ENCODE measurements at regions not wholly inside any gene's neighbourhood (a gene's known extent, or its start where the extent isn't known, plus 50 kb on each side); places are given as distances from the start of the nearest gene placed in this dataset.
A peak's percentile ranks its signal among the peaks of the same experiment; 100 is the strongest.
"Not testable (repeated sequence)": the region's sequence is repeated elsewhere in the genome, so short reads cannot be mapped to it uniquely, and the experiment has no call there.

DNA sequence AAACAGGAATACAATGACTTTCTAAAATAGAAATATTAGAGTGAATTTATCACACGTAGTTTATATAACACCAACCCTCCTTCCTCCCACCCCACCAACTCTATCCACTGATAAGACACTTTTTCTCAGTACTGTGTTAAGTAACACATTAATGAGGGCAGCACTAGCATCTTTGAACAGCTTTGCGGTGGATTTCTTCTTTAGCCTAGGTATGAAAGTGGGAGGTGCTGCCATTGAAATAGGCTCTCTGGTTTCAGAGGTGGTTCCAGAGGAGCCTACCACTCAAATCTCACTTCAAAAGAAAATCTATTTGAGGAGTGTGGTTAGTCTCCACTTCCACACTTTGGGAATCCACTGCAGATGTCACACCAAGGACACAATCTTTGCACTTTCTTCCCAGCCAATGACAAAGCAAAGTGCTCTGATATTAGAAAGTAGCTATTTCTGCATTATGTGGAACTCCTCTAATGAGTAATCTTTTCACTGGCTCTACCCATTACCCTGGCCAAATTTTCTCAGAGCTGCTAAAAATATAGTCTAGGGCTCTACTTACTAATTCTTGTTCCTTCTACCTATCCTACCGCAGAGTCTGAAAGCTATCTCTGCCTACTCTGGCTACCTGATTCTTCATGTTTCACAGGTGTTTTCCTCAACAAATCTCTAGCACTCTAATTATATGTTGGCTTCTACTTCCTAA is 1667.8 kb downstream of the MRPL39 start:
- DNase-seq = no peak

DNA sequence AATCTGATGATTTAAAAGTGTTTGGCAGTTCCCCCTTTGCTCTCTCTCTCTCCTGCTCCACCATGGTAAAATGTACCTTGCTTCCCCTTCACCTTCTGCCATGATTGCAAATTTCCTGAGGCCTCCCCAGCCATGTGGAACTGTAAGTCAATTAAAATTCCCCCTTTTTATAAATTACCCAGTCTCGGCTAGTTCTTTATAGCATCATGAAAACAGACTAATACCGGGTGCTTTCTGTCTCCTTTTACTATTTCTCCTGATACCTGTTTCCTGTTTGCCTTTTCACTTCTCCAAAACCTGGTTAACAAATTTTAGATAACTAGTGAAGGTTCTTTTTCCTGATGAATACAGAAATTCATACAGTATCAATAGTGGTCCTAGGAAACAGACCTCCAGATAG is 1670.3 kb downstream of the MRPL39 start:
- DNase-seq = no peak

DNA sequence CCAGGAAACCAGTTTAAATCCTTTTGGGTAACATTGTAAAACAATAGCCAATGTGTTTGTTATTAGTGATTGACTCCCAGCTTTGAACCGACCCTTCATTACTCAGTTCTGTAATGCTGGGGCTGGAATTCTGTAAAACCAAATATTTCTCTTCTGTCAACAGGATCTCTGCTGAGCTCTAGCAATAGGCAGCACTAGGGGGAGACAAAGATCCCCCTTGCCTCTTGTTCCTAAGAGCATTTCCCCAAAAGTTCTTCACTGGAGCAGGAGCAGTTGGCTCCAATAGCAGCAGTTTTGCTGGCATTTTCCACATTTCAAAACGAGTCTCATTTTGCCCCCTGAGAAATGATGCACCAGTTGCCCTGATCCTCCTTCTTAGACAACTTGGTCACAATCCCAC is 1671.1 kb downstream of the MRPL39 start:
- no peak for DNase-seq

DNA sequence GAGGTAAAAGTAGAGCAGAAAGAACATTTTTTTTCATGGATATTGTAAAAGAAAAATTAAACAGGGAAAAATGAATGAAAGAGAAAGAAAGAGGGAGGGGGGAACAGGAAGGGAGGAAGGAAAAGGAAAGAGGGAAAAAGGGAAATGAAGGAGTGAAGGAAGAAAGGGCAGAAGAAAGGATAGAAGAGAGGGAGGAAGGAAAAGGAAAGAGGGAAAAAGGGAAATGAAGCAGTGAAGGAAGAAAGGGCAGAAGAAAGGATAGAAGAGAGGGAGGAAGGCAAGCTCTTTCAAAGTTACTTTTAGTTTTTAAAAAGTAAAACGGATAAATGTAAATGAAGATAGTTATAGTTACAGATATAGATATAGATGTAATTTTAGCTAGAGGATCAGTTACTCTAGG is 1676.7 kb downstream of the MRPL39 start:
- no peak for DNase-seq

DNA sequence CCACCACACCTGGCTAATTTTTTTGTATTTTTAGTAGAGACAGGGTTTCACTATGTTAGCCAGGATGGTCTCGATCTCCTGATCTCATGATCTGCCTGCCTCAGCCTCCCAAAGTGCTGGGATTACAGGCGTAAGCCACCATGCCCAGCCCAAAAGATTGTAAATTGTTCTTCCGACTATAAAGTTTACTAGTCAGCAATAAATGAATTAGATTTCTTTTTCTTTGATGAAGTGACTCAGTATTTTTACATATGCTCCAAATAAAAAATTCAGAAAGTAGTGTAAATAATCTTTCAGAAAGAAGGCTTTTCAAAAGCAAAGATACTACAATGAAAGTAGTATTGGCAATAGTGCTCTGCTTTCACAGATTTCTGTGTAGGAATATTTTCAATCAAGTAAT is 1680.9 kb downstream of the MRPL39 start:
- not testable (repeated sequence) for DNase-seq

DNA sequence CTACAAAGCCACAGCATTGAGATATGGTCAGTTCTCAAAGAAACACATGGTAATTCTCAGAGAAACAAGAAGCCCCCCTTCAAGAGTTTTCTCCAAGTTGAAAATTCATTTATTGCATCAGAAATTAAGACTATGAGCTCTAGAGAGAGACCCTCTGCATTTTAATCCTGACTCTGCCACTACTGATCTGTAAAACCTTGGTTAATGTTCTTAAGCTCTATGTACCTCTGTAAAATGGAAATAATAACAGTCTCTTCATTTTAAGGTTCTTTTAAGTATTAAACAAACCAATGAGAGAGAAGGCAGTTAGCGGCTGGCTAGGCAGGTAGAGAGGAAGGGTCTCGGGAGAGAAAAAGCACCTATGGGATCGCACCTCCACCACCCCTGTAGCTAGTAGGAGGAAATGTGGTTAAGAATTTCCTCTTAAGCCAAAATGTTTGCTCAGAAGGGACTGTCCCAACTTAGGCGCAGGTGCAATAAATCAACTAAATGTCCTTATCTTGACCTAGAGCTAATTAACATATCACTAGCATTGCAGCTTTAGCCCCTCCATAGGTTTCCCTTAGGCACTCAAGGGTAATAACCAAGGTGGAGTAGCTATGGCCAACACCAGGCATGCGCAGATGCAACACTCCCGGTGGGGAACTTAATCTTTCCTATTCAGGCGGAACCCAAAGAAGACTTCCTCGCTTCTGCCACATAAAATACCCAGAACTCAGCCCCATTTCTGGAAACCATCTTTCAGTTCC is 1685.4 kb downstream of the MRPL39 start:
- DNase-seq = peak; percentile 1

DNA sequence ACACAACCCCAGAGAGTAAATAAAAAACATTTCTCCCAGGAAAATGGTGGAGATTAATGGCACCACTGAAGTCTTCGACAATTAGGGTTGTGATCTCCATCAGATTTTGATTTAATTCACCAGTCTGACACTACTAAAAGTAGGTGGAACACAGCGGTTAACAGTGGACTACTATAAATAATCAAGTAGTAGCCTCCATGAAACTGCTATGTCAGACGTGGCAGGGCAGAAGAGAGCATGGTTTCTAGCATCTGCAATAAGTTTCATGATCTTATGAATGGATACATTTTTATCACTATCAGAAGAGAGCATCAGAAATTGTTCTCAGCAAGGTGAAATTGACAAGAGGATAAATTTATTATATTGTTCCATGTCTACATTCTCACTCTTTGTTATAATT is 1706.6 kb downstream of the MRPL39 start:
- DNase-seq = no peak

DNA sequence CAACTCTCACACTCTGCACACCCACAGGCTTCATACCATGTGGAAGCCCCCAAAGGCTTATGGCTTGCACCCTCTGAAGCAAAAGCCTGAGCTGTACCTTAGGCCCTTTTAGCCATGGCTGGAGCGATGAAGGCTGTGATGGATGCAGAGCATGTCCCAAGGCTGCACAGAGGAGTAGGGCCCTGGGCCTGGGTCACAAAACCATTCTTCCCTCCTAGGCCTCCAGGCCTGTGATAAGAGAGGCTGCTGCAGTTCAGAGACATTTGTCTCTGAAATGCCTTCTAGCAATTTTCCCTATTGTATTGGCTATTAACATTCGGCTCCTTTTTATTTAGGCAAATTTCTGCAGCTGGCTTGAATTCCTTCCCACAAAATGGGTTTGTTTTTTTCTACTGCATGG is 1707.7 kb downstream of the MRPL39 start:
- DNase-seq = no peak

DNA sequence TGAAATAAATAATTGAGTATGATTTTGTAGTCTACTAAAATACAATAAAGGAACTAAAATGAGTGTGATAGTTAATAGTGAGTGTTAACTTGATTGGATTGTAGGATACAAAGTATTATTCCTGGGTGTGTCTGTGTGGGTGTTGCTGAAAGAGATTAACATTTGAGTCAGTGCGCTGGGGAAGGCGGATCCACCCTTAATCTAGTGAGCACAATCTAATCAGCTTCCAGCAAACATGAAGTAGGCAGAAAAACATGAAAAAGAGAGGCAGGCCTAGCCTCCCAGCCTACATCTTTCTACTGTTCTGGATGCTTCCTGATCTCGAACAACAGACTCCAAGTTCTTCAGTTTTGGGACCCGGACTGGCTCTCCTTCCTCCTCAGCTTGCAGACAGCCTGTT is 1716.6 kb downstream of the MRPL39 start:
- DNase-seq = no peak

DNA sequence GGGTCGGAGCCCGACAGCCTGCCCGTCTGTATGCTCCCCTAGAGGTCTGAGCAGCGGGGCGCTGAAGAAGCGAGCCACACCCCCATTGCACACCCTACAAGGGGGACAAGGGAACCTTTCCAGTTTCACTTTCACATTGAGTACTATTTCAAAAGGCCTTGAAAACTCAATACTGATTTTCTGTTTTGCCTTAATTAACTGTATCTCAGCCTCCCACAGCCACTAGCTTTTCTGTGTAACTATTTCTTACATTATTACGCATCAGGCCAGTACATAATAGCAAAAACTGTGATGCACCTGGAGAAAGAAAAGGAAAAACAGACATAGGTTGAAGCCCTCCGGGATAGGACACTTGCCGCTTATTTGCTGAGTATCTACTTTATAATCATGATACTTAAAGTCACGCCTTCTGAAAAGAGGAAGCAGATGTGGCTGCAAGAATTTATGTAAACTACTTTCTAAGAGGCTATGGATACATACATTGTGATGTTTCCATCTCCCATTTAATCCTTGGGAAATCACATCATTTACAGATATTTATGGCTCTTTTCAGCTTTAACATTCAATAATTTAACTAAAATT is 1719.5 kb downstream of the MRPL39 start:
- peak; percentile 57 for DNase-seq

DNA sequence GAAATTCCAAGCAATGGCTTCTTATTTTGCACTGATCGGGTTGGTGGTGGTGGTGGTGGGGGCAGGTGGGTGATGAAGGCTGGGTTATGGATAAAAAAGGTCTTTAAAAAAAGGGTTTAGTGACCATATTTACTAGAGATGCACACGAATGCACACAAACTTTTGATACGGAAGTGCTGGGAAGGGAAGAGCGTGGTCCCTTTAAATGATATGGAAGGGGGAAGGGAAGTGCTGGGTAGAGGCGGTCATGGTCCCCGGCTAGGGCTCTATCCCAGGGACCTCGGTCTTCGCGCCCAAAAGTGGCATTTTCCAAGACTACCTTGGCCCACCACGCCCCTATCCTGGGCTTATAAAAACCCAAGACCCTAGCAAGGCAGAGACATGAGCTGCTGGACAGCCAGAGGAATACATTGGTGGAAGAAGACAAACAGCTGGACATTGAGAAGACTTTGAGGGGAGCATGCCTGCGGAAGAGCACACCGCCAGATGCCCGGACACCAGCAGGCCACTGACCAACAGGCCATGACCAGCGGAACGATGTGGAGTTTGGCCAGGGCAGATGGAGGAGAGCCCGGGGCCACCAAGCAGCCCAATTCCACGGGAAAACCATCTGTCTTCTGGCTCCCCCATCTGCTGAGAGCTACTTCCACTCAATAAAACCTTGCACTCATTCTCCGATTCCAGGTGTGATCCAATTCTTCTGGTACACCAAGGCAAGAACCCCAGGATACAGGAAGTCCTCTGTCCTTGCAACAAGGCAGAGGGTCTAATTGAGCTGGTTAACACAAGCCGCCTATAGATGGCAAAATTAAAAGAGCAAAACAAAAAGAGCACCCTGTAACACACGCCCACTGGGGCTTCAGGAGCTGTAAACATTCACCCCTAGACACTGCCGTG is 1720.2 kb downstream of the MRPL39 start:
- no peak for DNase-seq

DNA sequence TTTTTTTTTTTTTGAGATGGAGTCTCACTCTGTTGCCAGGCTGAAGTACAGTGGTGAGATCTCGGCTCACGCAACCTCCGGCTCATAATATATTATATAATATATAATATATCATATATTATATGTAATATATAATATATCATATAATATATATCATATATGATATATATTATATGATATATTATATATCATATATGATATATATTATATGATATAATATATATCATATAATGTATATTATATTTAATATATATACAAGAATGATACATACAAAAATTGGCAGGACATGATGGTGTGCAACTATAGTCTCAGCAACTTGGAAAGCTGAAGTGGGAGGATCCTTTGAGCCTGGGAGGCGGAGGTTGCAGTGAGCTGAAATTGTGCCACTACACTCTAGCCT is 1725.5 kb downstream of the MRPL39 start:
- no peak for DNase-seq

DNA sequence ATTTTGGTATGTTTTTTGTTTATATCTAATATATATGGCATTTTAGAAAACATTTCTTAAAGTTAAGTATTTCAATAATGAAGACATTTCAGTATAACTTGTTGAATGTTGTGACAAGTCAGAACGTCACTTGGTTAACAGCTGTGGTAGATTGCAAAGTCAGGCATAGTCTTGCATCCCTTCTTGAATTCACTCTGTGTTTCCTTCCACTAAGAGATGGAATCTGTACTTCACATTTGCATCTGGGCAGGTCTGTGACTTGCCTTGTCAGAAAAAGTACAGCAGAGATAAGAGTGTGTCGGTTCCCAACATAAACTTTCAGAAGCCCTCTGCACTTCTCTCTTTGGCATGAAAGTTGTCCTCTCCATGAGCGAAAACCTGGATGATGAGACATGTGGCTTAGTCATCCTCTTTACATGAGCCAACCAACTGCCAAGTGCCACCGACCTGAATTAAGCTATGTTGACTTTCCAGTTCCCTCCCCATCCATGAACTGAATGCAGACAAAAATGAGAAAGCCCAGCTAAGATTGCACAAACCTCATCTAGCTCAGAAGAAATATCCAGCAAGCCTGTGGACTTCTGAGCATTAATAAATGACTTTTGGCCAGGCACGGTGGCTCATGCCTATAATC is 1730.2 kb downstream of the MRPL39 start:
- DNase-seq = no peak

DNA sequence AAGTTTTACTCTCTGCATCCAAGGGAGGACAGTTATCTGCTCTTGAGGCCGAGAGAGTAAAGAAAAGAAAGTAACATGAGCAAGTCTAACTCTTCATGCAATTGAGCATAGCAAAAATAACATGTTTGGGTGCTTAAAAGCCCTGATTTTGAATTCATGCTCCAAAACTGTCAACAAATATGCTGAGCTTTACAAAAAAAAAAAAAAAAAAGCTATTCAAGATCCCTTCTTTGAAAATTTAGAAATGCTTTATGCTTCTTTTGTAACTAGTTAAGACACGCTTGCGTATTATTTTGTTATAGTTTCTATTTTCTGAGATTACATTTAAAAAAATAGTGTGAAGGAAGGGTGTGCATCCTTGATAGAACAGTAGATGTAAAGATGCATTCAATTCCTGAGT is 1733.0 kb downstream of the MRPL39 start:
- no peak for DNase-seq

DNA sequence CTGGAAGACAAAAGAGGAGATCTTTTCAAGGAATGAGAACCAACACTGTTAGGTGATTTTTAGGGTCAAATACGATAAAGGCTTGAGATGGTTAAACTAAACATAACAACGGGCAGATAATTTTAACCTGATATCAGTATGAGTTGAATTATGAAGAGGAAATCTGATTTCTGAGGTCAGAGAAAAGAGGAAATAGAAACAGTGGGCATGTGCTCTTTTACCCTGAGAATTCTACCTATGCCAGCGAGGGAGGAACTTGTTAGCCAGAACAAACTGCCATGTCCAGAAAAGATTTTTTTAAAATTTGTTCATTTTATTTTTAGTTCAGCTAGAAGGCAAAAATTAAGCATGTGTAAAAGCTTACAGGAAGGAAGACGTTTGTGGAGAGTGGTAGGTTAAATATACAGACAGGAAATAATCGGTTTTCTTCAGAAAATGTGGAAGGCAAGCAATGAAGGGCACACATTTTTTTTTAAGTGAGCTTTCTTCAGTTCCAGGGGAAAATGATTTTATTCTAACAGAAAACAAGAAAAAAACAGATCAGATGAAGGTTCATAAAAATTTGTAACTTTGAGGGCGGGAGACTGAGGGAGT is 1745.3 kb downstream of the MRPL39 start:
- no peak for DNase-seq

DNA sequence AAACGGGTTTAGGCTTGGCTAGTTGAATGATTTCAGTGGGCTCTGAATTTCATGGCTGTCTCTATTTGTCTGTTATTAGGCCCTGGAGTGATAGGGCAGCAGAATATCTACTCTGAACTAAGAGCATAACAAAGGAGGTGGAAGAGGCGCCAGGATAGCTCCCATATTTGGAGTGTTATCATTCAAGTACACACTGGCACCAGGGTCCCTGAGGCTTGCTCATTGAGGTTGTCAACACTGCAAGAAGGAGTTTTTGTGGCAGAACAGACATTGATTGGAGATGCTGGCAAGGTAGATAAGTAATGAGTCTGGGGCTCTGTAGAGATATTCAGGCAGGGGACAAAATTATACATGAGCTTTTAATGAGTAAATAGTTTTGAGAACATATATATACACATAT is 1748.4 kb downstream of the MRPL39 start:
- DNase-seq = no peak

DNA sequence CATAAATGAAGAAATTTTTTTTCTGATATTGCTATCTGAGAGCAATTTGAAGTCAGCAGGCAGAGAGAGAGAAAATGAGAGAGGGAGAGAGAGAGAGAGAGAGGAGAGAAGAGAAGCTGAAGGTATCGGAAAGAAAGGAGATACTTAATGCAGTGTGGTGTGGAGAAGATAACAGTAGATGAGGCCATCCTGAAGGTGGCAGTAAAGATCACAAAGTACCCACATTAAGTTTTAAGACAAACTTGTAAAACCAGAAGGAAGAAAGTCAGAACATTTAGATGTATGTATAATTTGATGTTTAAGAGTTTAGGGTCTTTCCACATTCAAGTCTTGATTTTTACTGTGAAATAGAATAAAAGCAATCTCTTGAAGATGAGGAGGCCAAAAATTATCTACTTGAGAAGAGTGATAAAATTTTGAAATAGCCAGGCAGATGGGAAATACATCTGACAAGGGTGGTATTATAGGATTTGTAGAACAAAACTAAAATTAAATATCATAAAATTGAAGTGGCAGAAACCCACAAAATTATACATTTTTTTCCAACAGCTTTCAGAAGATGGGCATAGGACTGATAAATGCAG is 1753.4 kb downstream of the MRPL39 start:
- peak; percentile 43 for DNase-seq

DNA sequence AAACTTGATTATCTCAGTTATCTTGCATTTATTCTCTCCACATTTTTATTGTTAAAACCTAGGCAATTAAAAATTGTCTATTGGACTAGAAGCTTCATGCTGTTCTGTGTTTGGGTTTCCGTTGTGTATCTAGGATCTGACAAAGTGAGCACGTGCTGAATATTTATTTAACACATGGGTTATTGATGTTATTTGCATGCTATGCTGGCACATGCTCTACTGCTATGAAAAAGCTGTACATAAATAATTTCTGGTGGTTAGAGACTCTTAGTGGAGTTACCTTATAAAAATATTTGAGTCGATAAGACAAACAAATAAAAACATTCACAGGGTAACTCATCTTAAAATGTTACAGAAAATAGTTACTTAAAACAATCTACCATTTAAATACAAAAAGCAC is 1769.7 kb downstream of the MRPL39 start:
- DNase-seq = no peak

DNA sequence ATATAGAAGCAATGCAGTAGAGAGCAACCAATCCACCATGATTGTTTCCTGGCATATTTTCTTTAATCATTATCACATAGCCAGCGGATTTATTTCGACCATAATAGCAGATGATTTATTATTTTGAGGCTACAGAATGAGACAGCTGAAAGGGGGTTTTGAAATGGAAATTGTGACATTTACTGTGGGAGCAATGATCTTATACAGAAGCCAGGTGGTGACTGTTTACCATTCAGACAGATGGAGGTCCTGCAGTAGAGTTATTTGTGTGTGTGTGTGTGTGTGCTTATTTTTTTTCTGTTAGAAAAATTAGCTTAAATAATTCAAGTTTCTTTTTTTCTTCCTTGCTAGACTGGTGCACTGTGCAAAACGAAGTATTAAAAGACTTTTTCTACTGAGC is 1784.5 kb downstream of the MRPL39 start:
- no peak for DNase-seq

DNA sequence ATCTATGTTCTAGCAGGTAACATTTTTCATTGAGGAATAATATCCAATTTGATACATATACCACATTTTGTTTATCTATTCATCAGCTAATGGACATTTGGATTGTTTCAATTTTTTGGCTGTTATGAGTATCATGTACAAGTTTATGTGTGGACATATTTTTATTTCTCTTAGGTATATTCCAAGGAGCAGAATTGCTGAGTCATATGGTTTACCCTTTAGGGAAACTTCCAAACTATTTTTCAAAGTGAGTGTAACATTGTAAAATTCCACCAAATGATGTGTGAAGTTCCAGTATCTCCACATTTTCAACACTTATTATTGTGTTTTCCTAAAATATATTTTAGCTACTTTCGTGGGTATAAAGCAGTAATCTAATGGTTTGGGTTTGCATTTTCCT is 1789.9 kb downstream of the MRPL39 start:
- no peak for DNase-seq

DNA sequence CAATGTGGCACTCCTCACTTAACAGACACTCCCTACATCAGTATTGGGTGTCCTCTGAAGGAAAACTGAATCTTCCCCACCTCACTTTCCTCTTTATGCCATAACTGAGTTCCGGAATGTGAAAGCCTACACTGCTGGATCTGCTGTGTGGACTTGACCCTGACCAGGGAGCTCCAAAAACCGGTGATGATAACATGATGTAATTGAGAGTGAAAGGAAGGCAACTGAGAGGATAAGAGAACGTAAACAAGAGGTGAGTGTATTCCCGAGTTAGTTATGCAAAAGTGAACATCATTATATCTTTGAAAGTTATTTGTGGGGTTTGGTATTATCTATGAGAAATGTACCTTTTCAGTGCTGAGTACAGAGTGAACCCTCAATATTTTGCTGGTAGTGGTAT is 1794.8 kb downstream of the MRPL39 start:
- no peak for DNase-seq

DNA sequence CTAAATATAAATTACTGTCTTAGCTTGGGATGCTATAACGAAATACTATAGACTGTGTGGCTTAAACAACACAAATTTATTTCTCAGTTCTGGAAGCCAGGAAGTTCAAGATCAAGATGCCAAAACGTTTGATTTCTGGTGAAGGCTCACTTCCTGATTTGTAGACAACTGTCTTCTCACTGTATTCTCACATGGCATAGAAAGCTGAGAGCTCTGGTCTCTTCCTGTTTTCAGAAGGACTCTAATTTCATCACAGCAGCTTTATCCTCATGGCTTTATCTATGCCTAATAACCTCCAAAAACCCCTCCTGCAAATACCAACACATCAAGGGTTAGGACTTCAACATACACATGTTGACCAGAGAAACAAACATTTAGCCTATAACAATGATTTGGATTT is 1795.5 kb downstream of the MRPL39 start:
- no peak for DNase-seq
